Amygdala (tissue), 56 donors: ENCODE measurements at regions not wholly inside any gene's neighbourhood (a gene's known extent, or its start where the extent isn't known, plus 50 kb on each side); places are given as distances from the start of the nearest gene placed in this dataset.
"Not testable (repeated sequence)": the region's sequence is repeated elsewhere in the genome, so short reads cannot be mapped to it uniquely, and the experiment has no call there.

Source experiments
- DNase-seq, 56 donors: peaks; one replicate each; lab custom pipeline; 2025; lab: John Stamatoyannopoulos, UW

DNA sequence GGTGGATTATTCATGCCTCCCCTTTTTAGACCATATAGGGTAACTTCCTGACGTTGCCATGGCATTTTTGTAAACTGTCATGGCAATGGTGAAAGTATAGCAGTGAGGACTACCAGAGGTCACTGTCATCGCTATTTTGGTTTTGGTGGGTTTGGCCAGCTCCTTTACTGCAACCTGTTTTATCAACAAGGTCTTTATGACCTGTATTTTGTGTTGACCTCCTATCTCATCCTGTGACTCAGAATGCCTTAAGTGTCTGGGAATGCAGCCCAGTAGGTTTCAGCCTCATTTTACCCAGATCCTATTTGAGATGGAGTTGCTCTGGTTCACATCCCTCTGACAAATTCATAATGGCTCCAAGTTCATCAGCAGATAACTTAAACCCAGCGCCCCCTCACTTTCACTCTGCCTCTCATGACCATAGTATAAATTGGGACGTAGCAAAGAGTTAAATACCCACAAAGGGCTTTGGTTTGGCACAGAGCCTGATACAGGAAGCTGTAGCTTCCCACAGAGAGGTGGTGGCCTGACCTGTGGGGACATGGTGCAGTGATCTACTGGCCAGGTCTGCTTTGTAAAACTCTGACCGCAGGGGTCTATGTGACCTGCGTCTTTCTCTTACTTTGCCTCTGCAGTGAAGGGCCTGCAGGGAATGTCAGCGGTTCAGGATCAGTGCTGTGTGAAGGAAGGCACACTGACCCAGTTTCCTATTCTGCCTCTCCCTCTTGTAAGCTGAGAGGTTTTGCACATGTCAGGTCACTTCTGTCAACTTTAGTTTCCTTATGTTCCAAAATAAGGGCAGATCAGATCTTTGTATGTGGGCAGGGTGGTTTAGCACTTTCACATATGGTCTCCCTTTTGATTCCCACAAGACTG is 78.1 kb upstream of the ZNF644 start:
- DNase-seq = peak in 1 of 56 donors; percentile 1

DNA sequence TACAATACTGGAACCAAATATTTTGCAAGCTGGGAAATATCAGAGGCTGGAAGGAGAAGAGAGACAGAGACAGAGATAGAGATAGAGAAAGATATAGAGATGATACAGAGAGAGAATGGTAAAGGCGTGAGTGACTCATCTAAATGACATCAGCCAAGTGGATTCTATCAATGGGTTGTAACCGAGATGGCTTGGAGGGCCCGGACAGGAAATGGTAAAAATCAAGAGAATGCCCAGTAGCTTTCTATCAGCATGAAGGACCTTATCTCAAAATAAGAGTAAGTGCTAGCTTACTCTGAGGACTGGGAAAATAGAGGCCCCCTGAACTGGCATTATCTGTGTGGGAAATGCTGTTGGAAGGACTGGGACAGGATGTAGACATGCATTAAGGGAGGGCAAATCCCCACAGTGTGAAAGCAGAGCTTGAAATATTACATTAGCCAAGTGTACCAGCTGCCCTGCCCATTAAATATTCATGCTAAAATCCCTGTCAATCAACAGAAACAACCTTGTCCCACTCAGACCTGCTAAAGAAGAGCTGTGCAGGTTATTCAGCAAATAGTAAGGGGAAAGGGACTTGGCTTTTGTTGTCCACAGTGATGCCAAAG is 76.6 kb upstream of the ZNF644 start:
- DNase-seq = no peak

DNA sequence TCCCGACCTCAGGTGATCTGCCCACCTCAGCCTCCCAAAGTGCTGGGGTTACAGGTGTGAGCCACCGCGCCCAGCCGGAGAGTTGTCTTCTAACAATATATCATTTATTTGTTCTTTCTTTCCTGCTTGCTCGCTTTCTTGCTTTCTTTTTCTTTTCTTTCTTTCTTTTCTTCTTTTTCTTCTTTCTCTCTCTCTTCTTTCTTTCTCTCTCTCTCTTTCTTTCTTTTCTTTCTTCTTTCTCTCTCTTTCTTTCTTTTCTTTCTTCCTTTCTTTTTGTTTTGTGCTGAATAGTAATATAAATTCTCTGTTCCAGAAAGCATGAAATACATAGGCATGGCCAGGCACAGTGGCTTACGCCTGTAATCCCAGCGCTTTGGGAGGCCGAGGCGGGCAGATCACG is 73.5 kb upstream of the ZNF644 start:
- DNase-seq = not testable (repeated sequence)

DNA sequence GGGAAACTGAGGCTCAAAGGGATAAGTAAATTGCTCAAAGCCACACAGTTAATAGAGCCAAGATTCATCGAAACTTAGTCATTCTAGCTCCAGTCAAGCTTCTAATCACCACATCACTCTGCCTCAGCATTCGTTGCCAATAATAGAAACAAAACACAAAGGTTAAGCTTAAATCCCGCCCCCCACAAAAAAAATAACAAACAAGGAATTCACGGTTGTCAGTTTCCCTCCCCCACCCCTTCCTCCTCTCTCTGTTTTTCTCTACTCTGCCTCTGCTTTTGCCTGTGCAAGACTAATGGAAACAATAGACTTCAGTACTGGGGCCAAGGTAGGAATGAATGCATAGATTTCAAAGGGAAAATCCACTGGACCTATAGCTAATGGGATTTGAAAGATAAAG is 70.7 kb upstream of the ZNF644 start:
- no peak for DNase-seq

DNA sequence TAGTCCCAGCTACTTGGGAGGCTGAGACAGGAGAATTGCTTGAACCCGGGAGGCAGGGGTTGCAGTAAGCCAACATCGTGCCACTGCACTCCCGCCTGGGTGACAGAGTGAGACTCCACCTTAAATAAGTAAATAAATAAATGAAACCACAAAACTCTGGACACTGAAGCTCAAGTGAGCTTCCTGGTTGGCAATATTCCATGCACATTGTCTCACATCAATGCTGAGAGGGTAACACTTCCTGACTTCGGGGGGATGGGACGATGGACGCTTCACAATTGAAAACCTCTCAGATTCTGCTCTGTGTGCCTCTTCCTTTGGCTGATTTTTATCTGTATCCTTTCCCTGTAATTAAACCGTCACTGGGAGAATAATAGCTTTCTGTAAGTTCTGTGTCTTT is 70.0 kb upstream of the ZNF644 start:
- DNase-seq = no peak

DNA sequence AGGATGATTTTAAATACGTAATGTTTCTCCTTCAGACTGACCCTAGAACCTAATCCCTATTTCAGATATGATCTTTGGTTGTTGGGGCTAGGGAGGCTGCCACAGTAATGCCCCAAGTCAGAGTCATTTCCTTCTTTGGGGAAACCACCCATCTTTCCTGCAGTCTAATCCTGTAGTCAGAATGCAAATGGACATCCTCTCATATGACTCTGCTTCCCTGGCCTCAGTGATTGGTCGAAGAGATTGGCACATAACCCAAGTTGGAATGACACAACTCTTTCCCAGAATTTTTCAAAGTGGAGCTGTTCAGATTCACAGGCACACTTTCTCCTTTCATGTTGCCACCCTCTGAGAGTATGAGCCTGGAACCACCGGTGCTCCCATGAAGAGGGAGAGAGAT is 58.8 kb upstream of the ZNF644 start:
- DNase-seq = no peak

DNA sequence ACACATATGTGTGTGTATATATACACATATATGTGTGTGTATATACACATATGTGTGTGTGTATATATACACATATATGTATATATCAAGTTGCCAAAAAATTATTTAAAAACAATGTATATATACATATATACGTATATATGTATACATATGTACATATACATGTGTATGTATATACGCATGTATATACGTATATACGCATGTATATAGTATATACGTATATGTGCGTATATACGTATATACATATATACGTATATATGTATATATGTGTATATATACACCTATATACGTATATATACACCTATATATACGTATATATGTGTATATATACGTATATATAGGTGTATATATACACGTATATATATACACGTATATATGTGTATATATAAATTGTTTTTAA is 57.0 kb upstream of the ZNF644 start:
- no peak for DNase-seq

DNA sequence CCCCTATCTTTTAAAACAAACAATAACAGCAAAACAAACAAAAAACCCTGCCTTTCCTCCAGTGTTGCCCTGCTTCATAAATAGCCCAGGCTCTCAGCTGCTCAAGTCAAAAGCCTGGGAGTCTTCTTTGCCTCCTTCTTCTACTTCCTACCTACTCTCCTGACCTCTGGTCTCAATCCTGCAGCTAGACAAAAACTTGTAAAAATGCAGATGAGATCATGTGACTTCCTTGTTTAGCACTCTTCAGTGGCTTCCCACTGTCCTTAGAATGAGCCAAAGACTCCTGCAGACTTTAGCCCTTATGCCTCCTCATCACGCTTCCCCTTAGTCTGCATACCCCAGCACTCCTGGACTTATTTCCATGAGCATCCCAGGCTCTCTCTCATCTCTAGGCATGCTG is 55.0 kb upstream of the ZNF644 start:
- DNase-seq = no peak

DNA sequence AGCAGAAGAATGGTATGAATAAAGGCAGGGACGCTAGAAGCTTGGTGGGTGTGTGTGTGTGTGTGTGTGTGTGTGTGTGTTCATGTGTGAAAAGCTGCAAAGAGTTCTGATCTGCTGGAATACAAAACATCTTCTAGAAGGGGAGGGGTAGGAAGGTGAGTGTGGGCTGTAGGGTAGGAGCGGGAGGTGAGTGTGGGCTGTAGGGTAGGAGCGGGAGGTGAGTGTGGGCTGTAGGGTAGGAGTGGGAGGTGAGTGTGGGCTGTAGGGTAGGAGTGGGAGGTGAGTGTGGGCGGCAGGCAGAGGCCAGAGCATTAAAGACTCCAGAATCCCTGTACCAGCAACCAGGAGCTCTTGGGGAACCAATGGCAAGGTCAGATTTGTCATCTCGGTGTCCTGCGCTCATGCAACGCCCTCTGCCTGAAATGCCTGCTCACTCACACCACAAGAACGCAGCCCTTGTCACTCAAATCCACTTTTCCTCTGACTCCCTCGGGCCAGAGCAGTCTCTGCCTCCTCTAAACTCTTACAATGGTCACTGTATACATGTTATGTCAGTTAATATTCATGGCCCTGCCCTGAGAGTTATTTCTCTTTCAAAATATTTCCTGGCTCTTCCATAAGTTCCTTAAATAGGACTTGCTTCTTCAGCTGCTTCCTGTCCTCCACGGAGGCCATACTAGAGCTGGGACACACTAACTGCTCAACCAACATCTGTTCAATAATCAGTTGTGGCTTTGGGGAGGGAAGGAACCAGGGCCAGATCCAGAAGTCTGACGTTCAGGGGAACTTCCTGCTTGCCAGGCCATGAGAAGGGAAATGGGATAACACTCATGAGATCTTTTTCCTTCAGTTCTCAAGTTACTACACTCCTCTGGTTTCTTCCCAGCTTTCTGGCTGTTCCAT is 53.6 kb upstream of the ZNF644 start:
- no peak for DNase-seq

DNA sequence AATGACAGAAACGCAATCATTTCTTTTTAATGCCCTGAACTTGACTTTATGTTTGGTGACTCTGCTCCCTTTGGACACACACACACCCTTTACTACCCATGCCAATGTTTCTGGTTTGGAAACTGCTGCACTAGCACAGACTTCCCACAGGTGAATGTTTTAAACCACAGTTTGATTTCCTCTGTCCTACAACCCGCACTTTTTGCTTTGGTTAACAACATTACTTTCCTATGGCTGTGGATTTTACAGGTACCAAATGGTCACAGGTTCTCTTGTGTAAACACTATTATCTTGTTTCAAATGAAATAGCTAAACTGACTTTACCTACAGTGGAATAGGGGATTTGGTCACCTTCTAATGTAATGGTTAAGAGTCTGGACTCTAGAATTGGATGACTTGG is 51.5 kb upstream of the ZNF644 start:
- DNase-seq = no peak

DNA sequence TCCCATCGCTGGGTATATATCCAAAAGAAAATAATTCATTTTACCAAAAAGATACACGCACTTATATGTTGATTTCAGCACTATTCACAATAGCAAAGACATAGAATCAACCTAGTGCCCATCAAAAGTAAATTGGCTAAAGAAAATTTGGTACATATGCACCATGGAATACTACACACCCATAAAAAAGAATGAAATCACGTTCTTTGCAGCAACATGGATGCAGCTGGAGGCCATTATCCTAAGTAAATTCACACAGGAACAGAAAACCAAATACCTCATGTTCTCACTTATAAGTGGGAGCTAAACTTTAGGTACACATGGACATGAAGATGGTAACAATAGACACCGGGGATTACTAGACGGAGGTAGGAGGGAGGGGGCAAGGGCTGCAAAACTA is 50.0 kb upstream of the ZNF644 start:
- no peak for DNase-seq
